DOHH2 (cell line): ENCODE measurements at regions not wholly inside any gene's neighbourhood (a gene's known extent, or its start where the extent isn't known, plus 50 kb on each side); places are given as distances from the start of the nearest gene placed in this dataset.
"Not testable (repeated sequence)": the region's sequence is repeated elsewhere in the genome, so short reads cannot be mapped to it uniquely, and the experiment has no call there.

Experiments used
- H3F3A ChIP-seq: fragments of 200-600 bp; sonication (generic), shearing (Covaris generic); 2 replicates; pipeline ENCODE4 v1.6.0; 2016; ENCODE audit warnings: antibody characterized with exemption, mild to moderate bottlenecking; ENCODE audit not compliant: control insufficient read depth, insufficient read depth
- H3K27ac ChIP-seq: fragments of 200-600 bp; sonication (generic); 2 replicates; pipeline ENCODE4 v1.5.1; 2014; ENCODE audit warnings: low read depth, mild to moderate bottlenecking, low read length, moderate library complexity
- H3K27me3 ChIP-seq: fragments of 200-600 bp; sonication (generic); 2 replicates; pipeline ENCODE4 v1.6.1; 2014; ENCODE audit warnings: mild to moderate bottlenecking, low read length, mixed read lengths; ENCODE audit not compliant: control insufficient read depth
- H3K36me3 ChIP-seq: fragments of 200-600 bp; sonication (generic); 2 replicates; pipeline ENCODE4 v1.6.1; 2014; ENCODE audit warnings: mild to moderate bottlenecking, low read length, moderate library complexity, mixed read lengths; ENCODE audit not compliant: control insufficient read depth
- H3K4me1 ChIP-seq: fragments of 200-600 bp; sonication (generic); 2 replicates; pipeline ENCODE4 v1.6.1; 2014; ENCODE audit warnings: mild to moderate bottlenecking, low read length, mixed read lengths; ENCODE audit not compliant: control insufficient read depth
- H3K4me2 ChIP-seq: fragments of 200-600 bp; sonication (generic); 2 replicates; pipeline ENCODE4 v1.6.0; 2014; ENCODE audit warnings: mild to moderate bottlenecking, low read length, moderate library complexity
- H3K4me3 ChIP-seq: fragments of 200-600 bp; sonication (generic); 2 replicates; pipeline ENCODE4 v1.5.1; 2014; ENCODE audit warnings: mild to moderate bottlenecking, low read length, mixed read lengths
- H3K79me2 ChIP-seq: fragments of 200-600 bp; sonication (generic); 2 replicates; pipeline ENCODE4 v1.6.1; 2014; ENCODE audit warnings: mild to moderate bottlenecking, low read length, mixed read lengths; ENCODE audit not compliant: control insufficient read depth
- H3K9me2 ChIP-seq: fragments of 200-600 bp; sonication (generic); replicated peaks from 2 replicates; pipeline ENCODE4 v1.6.1; 2014; ENCODE audit warnings: mild to moderate bottlenecking, low read length, mixed read lengths; ENCODE audit not compliant: control insufficient read depth
- H3K9me3 ChIP-seq: fragments of 200-600 bp; sonication (generic); 2 replicates; pipeline ENCODE4 v1.6.1; 2014; ENCODE audit warnings: antibody characterized with exemption, low read length, mixed read lengths; ENCODE audit not compliant: control insufficient read depth, insufficient read depth
- H4K20me1 ChIP-seq: fragments of 200-600 bp; sonication (generic); 2 replicates; pipeline ENCODE4 v1.6.0; 2014; ENCODE audit warnings: low read depth, mild to moderate bottlenecking, antibody characterized with exemption, low read length, moderate library complexity; ENCODE audit not compliant: control insufficient read depth, insufficient read depth
- EZH2phosphoT487 ChIP-seq: fragments of 200-600 bp; sonication (generic); IDR thresholded peaks from 2 replicates; pipeline ENCODE4 v1.6.1; 2017; ENCODE audit warnings: borderline replicate concordance, mild to moderate bottlenecking, antibody characterized with exemption, low read length, moderate library complexity, mixed read lengths
- TF ChIP-seq, protein P1 (sequence below): fragments of 200-600 bp; sonication (generic); IDR thresholded peaks from one replicate; pipeline ENCODE4 v1.5.1; 2014; ENCODE audit warnings: antibody characterized with exemption, mild to moderate bottlenecking, low read depth, low read length; ENCODE audit not compliant: poor library complexity, severe bottlenecking

DNA sequence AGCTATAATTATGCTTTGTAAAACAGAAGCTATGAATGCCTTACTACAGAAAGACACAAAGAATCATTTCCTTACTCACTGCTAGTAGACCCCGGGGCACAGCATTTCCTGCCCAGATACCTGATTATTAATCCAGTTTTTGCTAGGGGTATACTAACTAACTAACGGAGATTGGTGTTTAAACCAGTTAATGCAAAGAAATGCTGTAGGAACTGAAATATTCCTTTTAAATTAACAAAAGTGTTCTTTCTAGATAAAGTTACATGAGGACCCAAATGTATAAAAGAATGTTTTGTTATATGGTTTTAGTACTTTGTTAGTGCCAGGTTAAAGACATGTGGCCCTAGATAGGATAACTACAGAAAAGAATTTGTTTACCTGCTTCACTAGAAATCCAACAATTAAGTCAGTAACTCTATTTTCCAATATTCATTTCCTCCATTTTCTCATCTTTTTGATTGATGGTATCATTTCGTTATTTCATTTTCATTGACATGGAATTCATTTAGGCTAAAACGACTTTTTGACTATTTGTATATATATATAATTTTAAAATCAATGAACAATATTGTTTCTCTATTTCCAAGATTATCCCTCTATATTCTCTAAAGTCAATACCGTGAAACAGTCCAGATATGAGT is 169.0 kb downstream of the USP22 start:
- H4K20me1 ChIP-seq, H3K9me3 ChIP-seq, H3K9me2 ChIP-seq, H3K79me2 ChIP-seq, H3K4me2 ChIP-seq, H3K36me3 ChIP-seq, H3K27me3 ChIP-seq, H3K4me1 ChIP-seq, H3F3A ChIP-seq, H3K27ac ChIP-seq, H3K4me3 ChIP-seq: not testable (repeated sequence)

DNA sequence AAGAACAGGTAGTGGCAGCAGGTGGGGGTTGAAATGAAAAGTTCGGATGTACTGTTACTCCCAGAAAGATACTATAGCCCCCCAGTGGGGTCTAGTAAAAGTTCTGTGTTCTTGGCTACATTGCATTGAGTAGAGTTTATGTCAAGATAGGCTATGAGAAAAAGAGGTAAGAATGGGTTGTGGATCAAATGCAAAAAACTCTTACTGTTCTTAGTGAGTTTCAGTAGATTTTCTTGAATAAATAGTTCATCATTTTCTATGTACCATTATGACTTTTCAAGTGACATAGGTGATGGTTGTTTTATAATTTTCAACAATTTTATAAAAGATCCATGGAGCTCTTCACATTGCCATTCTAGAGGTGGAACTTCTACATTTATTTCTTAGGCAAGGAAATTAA is 165.4 kb downstream of the USP22 start:
- H3K4me3 ChIP-seq, H3F3A ChIP-seq, H3K9me3 ChIP-seq, H4K20me1 ChIP-seq, H3K36me3 ChIP-seq, H3K4me1 ChIP-seq, H3K27ac ChIP-seq, H3K9me2 ChIP-seq, H3K79me2 ChIP-seq, H3K4me2 ChIP-seq: not testable (repeated sequence)
- peaks cover 23% of the 10 kb centered on the region for H3K27me3 ChIP-seq

DNA sequence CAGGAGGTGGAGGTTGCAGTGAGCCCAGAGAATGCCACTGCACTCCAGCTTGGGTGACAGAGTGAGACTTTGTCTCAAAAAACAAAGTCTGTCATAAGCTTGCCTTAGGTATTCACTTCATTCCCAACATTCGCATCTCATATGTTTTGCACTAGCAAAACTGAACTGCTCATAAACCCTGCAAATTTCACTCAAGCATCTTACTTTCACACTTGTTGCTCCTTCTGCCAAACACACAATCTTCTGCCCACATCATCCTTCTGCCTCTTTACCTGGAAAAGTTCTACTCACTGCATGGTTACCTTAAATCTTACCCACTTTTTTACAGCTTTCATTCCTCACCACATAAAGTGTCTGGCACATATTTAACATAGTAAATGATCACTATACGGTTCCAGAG is 152.5 kb downstream of the USP22 start:
- Histone ChIP-seq H3K27me3 (no peaks in the 10 kb centered on the region), H3K4me2 (no peak overlapping the region), H3K36me3 (no peaks in the 10 kb centered on the region), H3K9me2 (no peaks in the 10 kb centered on the region), H3K79me2 (no peaks in the 10 kb centered on the region), H3K9me3 (no peaks in the 10 kb centered on the region), H3K4me1 (no peaks in the 10 kb centered on the region), H3K4me3 (no peak overlapping the region), H3K27ac (no peak overlapping the region), H3F3A (no peaks in the 10 kb centered on the region), H4K20me1 (no peaks in the 10 kb centered on the region)
- TF ChIP-seq EZH2phosphoT487: no peak
- TF ChIP-seq, protein P1, sequence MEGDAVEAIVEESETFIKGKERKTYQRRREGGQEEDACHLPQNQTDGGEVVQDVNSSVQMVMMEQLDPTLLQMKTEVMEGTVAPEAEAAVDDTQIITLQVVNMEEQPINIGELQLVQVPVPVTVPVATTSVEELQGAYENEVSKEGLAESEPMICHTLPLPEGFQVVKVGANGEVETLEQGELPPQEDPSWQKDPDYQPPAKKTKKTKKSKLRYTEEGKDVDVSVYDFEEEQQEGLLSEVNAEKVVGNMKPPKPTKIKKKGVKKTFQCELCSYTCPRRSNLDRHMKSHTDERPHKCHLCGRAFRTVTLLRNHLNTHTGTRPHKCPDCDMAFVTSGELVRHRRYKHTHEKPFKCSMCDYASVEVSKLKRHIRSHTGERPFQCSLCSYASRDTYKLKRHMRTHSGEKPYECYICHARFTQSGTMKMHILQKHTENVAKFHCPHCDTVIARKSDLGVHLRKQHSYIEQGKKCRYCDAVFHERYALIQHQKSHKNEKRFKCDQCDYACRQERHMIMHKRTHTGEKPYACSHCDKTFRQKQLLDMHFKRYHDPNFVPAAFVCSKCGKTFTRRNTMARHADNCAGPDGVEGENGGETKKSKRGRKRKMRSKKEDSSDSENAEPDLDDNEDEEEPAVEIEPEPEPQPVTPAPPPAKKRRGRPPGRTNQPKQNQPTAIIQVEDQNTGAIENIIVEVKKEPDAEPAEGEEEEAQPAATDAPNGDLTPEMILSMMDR: no peak

DNA sequence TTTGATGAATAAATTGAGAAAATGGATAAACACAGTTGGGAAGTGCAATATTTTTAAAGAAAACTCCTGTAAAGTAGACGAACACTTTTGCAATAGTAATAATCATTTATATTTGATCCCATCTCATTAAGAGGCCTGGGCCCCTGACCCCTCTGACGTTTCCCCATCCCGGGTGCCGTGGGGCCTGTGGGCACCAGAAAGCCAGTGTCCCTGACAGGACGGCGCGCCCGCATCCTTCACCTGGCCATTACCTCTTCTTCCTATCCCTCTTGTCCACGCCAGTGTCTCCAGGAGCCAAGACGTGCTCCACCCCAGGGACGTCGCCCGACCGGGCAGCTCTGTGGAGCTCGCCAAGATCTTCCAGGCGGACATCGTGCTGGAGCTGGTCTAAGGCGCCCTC is 147.4 kb downstream of the USP22 start:
- not testable (repeated sequence) for H3K4me3 ChIP-seq, H3K4me1 ChIP-seq, H3K4me2 ChIP-seq, H3K9me3 ChIP-seq, H3K9me2 ChIP-seq, H3F3A ChIP-seq, H3K79me2 ChIP-seq, H3K27me3 ChIP-seq, H3K27ac ChIP-seq, H4K20me1 ChIP-seq, H3K36me3 ChIP-seq

DNA sequence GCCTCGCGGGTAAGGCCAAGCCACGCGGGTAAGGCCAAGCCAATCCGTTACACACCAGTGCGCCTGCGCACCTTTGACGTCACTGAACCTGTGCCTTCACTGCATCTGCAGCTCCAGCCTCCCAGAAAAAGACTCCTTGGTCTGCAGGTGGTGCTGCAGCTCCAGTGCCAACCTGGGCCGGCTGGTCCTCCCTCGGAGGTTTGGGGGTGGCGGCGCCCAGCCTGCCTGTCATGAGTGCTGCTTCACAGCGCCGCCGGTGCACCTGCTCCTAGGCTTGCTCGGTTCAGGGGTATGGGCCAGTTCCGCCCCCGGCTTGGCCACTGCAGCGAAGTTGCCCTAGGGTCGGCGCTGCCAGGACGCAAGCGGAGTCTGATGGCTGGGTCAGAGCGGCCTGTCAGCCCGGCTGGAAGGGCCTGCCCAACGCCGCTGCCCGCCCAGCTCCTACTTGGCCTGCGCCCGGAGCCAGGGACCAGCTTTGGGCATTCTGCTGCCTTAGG is 146.6 kb downstream of the USP22 start:
- H3K79me2 ChIP-seq: no peaks in the 10 kb centered on the region
- no peaks in the 10 kb centered on the region for H3K36me3 ChIP-seq
- no peaks in the 10 kb centered on the region for H4K20me1 ChIP-seq
- no peaks in the 10 kb centered on the region for H3K4me1 ChIP-seq
- no peak for TF ChIP-seq EZH2phosphoT487
- TF ChIP-seq, protein P1: no peak
- H3F3A ChIP-seq: no peaks in the 10 kb centered on the region
- no peaks in the 10 kb centered on the region for H3K9me2 ChIP-seq
- no peaks in the 10 kb centered on the region for H3K27me3 ChIP-seq
- no peaks in the 10 kb centered on the region for H3K9me3 ChIP-seq
- H3K4me2 ChIP-seq: no peak overlapping the region
- no peak overlapping the region for H3K4me3 ChIP-seq
- H3K27ac ChIP-seq: no peak overlapping the region

DNA sequence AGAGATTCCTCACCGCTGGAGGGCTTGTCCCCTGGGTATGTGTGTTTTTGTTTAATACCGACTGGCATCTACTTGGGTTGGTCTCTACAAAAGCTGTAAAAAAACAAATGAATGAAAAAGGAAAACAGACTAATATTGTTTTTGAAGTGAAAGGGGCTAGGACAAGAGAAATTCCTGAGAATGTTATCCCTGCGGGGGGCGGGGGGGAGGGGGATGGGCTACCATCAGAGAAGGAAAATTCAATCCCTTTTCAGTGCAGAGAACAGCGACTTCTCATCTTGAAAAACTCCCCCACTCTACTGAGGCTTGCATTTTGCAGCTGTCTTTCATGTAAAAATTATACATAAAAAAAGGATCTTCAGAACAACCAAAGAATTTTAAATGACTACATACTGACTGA is 144.1 kb downstream of the USP22 start:
- H3F3A ChIP-seq, H3K9me3 ChIP-seq, H3K4me2 ChIP-seq, H3K9me2 ChIP-seq, H4K20me1 ChIP-seq, H3K4me3 ChIP-seq, H3K79me2 ChIP-seq, H3K36me3 ChIP-seq, H3K27ac ChIP-seq, H3K4me1 ChIP-seq, H3K27me3 ChIP-seq: not testable (repeated sequence)

DNA sequence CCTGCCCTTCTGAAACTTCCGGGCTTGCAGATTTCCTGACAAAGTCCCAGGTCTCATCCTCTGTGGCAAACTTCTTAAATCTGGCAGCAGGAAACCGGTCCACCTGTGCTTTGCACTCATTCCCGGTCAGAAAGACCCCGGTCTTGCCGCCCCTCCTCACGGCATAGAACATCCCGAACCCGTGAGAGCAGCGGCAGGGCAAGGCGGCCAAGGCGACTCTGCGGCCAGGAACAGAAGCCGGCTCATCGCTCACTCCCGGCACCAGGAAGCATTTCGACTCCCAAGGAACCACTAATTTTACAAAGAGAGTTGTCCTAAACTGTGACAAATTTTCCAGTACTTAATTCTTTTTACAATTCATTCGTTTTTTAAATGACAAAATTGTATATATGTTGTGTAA is 140.3 kb downstream of the USP22 start:
- H3F3A ChIP-seq, H3K9me3 ChIP-seq, H3K27ac ChIP-seq, H3K4me2 ChIP-seq, H3K9me2 ChIP-seq, H3K36me3 ChIP-seq, H4K20me1 ChIP-seq, H3K4me3 ChIP-seq, H3K79me2 ChIP-seq, H3K27me3 ChIP-seq, H3K4me1 ChIP-seq: not testable (repeated sequence)
